GM06990 (cell line): ENCODE measurements at regions not wholly inside any gene's neighbourhood (a gene's known extent, or its start where the extent isn't known, plus 50 kb on each side); places are given as distances from the start of the nearest gene placed in this dataset.

Experiments
- DNase-seq: peaks from one replicate; pipeline ENCODE4 v3.0.0-alpha.2; 2011; ENCODE audit not compliant: insufficient read length; ENCODE audit errors: extremely low read depth
- H3K27me3 ChIP-seq: replicated peaks from 2 replicates; pipeline ENCODE4 v1.6.0; 2011; ENCODE audit warnings: low read length; ENCODE audit not compliant: control insufficient read depth, insufficient read depth
- H3K36me3 ChIP-seq: 2 replicates; pipeline ENCODE4 v1.5.1; 2011; ENCODE audit warnings: low read length; ENCODE audit not compliant: control insufficient read depth, insufficient read depth
- H3K4me3 ChIP-seq: replicated peaks from 2 replicates; pipeline ENCODE4 v1.5.1; 2011; ENCODE audit warnings: low read depth, mild to moderate bottlenecking, control low read depth, low read length
- CTCF ChIP-seq: IDR thresholded peaks from 2 replicates; pipeline ENCODE4 v1.5.1; 2011; ENCODE audit warnings: low read length, control low read depth, mild to moderate bottlenecking, inconsistent platforms; ENCODE audit not compliant: insufficient read depth, poor library complexity, severe bottlenecking

DNA sequence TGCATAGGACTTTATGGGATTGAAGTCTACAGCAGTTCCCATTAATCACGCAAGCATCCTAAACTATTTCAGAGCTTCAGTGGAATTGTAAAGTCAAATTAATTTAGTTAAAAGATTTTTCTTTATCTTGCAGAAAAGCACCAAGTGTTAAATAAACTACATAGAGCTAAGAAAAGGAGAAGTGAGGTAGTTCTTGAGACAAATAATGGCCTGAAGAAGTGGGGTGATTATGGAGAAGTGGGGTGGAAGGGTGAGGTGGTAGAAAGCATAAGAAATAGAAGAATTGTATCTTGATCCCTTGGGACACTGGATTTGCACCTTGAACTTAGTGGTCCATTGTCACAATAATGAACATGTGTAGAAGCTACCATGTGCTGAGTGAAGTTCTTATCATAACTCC lies 121.7 kb upstream of the LINC00305 start:
- Histone ChIP-seq H3K27me3 (no peaks in the 10 kb centered on the region), H3K36me3 (no peaks in the 10 kb centered on the region), H3K4me3 (no peak overlapping the region)
- no peak for TF ChIP-seq CTCF
- no peak for DNase-seq

- DNase-seq, result no peak
- no peak for TF ChIP-seq CTCF
- Histone ChIP-seq H3K4me3 (no peak overlapping the region), H3K27me3 (no peaks in the 10 kb centered on the region), H3K36me3 (no peaks in the 10 kb centered on the region)
These were observed 121.2 kb upstream of the LINC00305 start for GRCh38 chr18:64270121-64270520.

- no peaks in the 10 kb centered on the region for H3K27me3 ChIP-seq
- TF ChIP-seq CTCF, result no peak
- no peak overlapping the region for H3K4me3 ChIP-seq
- no peak for DNase-seq
- H3K36me3 ChIP-seq, result no peaks in the 10 kb centered on the region
These were observed 115.3 kb upstream of the LINC00305 start for GRCh38 chr18:64264171-64264570.

- Histone ChIP-seq H3K27me3 (no peaks in the 10 kb centered on the region), H3K36me3 (no peaks in the 10 kb centered on the region), H3K4me3 (no peak overlapping the region)
- no peak for DNase-seq
- TF ChIP-seq CTCF, result no peak
These were observed 111.9 kb upstream of the LINC00305 start for GRCh38 chr18:64260810-64261209.

DNA sequence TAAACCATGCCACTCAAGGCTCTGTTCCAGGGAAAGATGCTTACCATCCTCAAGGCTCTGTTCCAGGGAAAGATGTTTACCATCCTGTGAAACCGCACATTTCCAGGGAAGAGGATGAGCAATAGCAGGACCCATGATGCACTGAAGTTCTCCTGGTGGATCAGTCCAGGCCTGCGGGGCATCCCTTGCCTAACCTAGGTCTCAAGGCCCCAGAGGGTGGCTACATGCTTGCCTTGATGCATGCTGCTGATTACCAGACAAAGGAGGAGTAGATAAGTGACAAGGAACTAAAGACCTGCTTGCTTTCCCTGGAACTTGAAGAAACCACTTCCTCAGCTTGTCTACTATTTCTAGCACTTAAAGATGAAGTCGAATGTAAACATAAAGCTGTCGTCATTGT lies 111.0 kb upstream of the LINC00305 start:
- Histone ChIP-seq H3K4me3 (no peak overlapping the region), H3K36me3 (no peaks in the 10 kb centered on the region), H3K27me3 (no peaks in the 10 kb centered on the region)
- TF ChIP-seq CTCF, result no peak
- no peak for DNase-seq

DNA sequence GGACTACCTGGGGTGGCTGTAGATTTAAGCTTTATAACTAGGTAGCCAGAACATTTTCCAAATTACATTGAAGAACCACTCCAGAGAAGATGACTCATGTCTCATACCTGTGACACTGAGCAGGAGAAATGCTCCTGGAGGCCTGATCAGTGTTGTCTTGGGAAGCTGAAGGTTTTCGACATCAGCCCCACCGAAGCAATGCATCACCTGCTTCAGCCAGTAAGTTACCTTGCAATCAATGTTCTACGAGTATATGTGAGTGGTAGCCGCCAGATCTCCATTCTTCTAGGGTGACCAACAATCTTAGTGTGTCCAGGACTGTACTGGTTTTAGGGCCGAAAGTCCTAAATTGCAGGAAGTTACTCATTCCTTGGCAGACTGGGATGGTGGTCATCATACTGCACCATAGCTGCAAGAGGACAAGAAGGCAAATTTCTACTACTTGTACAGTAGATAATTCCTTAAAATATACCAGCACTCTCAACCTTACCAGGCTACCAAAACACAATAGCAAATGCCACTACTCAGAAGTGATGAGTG lies 109.3 kb upstream of the LINC00305 start:
- Histone ChIP-seq H3K4me3 (no peak overlapping the region), H3K27me3 (no peaks in the 10 kb centered on the region), H3K36me3 (no peaks in the 10 kb centered on the region)
- TF ChIP-seq CTCF, result no peak
- DNase-seq, result no peak
